GM10847 (cell line): ENCODE measurements at regions not wholly inside any gene's neighbourhood (a gene's known extent, or its start where the extent isn't known, plus 50 kb on each side); places are given as distances from the start of the nearest gene placed in this dataset.

ENCODE experiments used
- POLR2A ChIP-seq: IDR thresholded peaks from 2 replicates; pipeline ENCODE4 v1.6.1; 2011; ENCODE audit not compliant: insufficient read length; ENCODE audit errors: extremely low read depth

GRCh38 chr7:25861601-25862260 is 290.3 kb upstream of the NFE2L3 start:
- no peak for TF ChIP-seq POLR2A

GRCh38 chr7:25862261-25863004 is 289.6 kb upstream of the NFE2L3 start:
- no peak for TF ChIP-seq POLR2A

GRCh38 chr7:25863005-25863728 is 288.8 kb upstream of the NFE2L3 start:
- TF ChIP-seq POLR2A, result no peak

GRCh38 chr7:25863729-25864110 is 288.3 kb upstream of the NFE2L3 start:
- TF ChIP-seq POLR2A, result no peak

- no peak for TF ChIP-seq POLR2A
Observed at GRCh38 chr7:25864511-25864910, 287.5 kb upstream of the NFE2L3 start.

GRCh38 chr7:25864943-25865751 is 286.9 kb upstream of the NFE2L3 start:
- TF ChIP-seq POLR2A, result no peak

GRCh38 chr7:25868509-25868908 is 283.5 kb upstream of the NFE2L3 start:
- no peak for TF ChIP-seq POLR2A

GRCh38 chr7:25870574-25870973 is 281.4 kb upstream of the NFE2L3 start:
- no peak for TF ChIP-seq POLR2A

- no peak for TF ChIP-seq POLR2A
Observed at GRCh38 chr7:25876092-25876491, 275.9 kb upstream of the NFE2L3 start.

GRCh38 chr7:25877802-25878789 is 273.9 kb upstream of the NFE2L3 start:
- TF ChIP-seq POLR2A, result no peak

GRCh38 chr7:25879799-25880198 is 272.2 kb upstream of the NFE2L3 start:
- no peak for TF ChIP-seq POLR2A

GRCh38 chr7:25881317-25882037 is 270.5 kb upstream of the NFE2L3 start:
- TF ChIP-seq POLR2A, result no peak

GRCh38 chr7:25882151-25882773 is 269.7 kb upstream of the NFE2L3 start:
- TF ChIP-seq POLR2A, result no peak

- TF ChIP-seq POLR2A, result no peak
Observed at GRCh38 chr7:25884265-25884828, 267.7 kb upstream of the NFE2L3 start.
